Right atrium auricular region (tissue), 2 donors: ENCODE measurements at regions not wholly inside any gene's neighbourhood (a gene's known extent, or its start where the extent isn't known, plus 50 kb on each side); places are given as distances from the start of the nearest gene placed in this dataset.

Experiments
- DNase-seq: peaks from one replicate; pipeline ENCODE4 v3.0.0-alpha.2; 2019; ENCODE audit warnings: low spot score
- H3K27ac ChIP-seq, 2 donors: fragments of 200-600 bp; sonication (generic); 1 replicate in 1 of 2; 2 replicates in 1 of 2; pipeline ENCODE4 v1.5.1; 2016 to 2019
- H3K27me3 ChIP-seq, 2 donors: fragments of 200-600 bp; sonication (generic); one replicate each; pipeline versions ENCODE4 v1.5.1 to v1.6.0; 2017 to 2019
- H3K36me3 ChIP-seq: fragments of 200-600 bp; sonication (generic); one replicate; pipeline ENCODE4 v1.5.1; 2016
- H3K4me1 ChIP-seq, 2 donors: fragments of 200-600 bp; sonication (generic); one replicate each; pipeline versions ENCODE4 v1.5.1 to v1.6.0; 2017 to 2019
- H3K4me3 ChIP-seq, 2 donors: fragments of 200-600 bp; sonication (generic); 1 replicate in 1 of 2; 2 replicates in 1 of 2; pipeline ENCODE4 v1.5.1; 2017 to 2019; ENCODE audit warnings: mild to moderate bottlenecking in 1 of 2, moderate library complexity in 1 of 2
- H3K9me3 ChIP-seq, 2 donors: fragments of 200-600 bp; sonication (generic); one replicate each; pipeline ENCODE4 v1.5.1; 2019
- CTCF ChIP-seq, 2 donors: fragments of 200-600 bp; sonication (generic); IDR thresholded peaks; one replicate each; pipeline ENCODE4 v1.5.1; 2019; ENCODE audit warnings: antibody characterized with exemption in 2 of 2

DNA sequence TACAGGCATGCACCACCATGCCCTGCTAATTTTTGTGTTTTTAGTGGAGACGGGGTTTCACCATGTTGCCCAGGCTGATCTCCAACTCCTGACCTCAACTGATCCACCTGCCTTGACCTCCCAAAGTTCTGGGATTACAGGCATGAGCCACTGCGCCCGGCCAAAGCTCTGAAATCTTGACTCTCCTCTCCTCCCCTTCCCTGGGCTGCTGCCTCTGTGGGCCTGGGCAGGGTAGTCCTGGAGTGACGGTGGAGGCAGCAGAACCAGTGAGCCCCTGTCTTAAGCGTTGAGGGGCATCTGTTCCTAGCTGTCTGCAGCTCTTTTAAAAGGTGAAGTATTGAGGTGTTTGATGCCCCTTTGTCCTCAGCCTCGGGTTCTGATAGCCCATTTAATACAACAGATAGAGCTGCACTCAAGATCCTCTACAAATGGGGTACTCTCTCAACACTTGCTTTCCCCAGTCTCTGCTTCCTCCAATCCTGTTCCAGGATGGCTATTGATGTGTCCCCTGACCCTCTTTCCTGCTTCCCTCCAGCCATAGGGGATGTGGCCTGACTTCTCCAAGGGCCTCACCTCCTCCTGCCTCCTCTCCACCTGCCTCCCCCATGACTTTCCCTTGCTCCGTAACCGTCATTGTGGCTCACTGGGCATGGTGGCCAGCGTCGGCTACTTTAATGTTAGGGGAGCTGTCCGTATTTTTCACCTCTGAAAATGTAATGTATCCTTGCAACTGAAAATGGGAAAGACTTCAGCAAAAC, 442.5 kb downstream of the GLRX3 start:
- no peaks in the 10 kb centered on the region for H3K27me3 ChIP-seq
- DNase-seq: no peak
- no peaks in the 10 kb centered on the region for H3K9me3 ChIP-seq

GRCh38 chr10:130579913-130580312, 443.7 kb downstream of the GLRX3 start:
- Histone ChIP-seq H3K4me1 (no peaks in the 10 kb centered on the region), H3K27me3 (no peaks in the 10 kb centered on the region), H3K9me3 (no peaks in the 10 kb centered on the region), H3K4me3 (no peak overlapping the region), H3K27ac (no peak overlapping the region), H3K36me3 (no peaks in the 10 kb centered on the region)
- TF ChIP-seq CTCF (IDR thresholded peaks at IDR 0.05): no peak
- DNase-seq: no peak

More for the DNA sequence above, 442.5 kb downstream of the GLRX3 start:
- Histone ChIP-seq H3K27ac (no peak overlapping the region), H3K4me1 (no peaks in the 10 kb centered on the region), H3K4me3 (no peak overlapping the region), H3K36me3 (no peaks in the 10 kb centered on the region)
- no peak for TF ChIP-seq CTCF (IDR thresholded peaks at IDR 0.05)

- no peak overlapping the region for H3K27ac ChIP-seq
- no peak for DNase-seq
- no peak for TF ChIP-seq CTCF (IDR thresholded peaks at IDR 0.05)
- H3K36me3 ChIP-seq: no peaks in the 10 kb centered on the region
- H3K4me1 ChIP-seq: no peaks in the 10 kb centered on the region
- H3K4me3 ChIP-seq: no peak overlapping the region
- H3K9me3 ChIP-seq: no peaks in the 10 kb centered on the region
- no peaks in the 10 kb centered on the region for H3K27me3 ChIP-seq
These were observed 444.8 kb downstream of the GLRX3 start for GRCh38 chr10:130580975-130581374.

DNA sequence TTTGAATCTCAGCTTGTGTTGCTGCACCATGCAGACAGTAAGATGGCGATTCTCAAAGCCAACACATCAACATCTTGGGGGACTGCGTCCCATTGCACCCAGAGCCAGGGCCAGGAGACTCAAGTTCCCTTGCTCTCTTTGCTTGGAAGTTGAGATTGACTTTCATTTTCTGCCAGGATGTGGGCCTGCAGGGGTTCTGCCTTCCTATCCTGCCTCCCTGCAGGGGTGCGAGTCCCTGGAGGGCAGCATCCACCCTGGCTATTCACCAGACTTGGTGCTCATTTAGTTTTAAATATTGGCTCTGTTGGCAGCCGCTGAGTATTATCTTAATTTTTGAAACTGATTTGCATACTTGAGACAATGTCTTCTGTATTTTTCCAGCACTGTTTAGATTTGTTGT, 451.5 kb downstream of the GLRX3 start:
- H3K4me1 ChIP-seq: no peaks in the 10 kb centered on the region
- H3K4me3 ChIP-seq: no peak overlapping the region
- no peaks in the 10 kb centered on the region for H3K36me3 ChIP-seq
- no peak for TF ChIP-seq CTCF (IDR thresholded peaks at IDR 0.05)
- no peaks in the 10 kb centered on the region for H3K27me3 ChIP-seq
- H3K9me3 ChIP-seq: no peaks in the 10 kb centered on the region
- DNase-seq: no peak
- H3K27ac ChIP-seq: no peak overlapping the region

GRCh38 chr10:130606001-130606405, 469.8 kb downstream of the GLRX3 start:
- Histone ChIP-seq H3K27ac (no peak overlapping the region), H3K4me1 (no peaks in the 10 kb centered on the region), H3K27me3 (no peaks in the 10 kb centered on the region), H3K4me3 (no peak overlapping the region), H3K9me3 (peaks cover 0 to 8% of the 10 kb centered on the region in 2 donors), H3K36me3 (no peaks in the 10 kb centered on the region)
- DNase-seq: no peak
- no peak for TF ChIP-seq CTCF (IDR thresholded peaks at IDR 0.05)

DNA sequence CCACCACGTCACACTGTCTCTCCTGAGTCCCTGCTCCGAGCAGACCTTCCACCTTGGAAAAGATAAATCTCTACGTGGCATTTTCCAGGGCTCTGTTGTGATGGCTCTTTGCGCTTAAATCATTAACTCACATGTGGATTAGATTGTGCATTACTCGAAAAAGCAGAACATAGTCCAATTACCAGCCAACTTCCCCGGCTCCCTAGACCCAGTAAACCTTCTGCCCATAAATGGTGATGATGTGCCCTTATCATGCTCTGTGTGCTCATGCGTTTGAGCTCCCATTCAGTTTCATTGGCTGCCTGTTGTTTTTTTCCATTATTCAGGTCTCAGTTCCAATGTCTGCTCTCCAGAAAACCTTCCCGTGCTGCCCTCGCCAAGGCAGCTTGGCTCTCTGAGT, 471.2 kb downstream of the GLRX3 start:
- Histone ChIP-seq H3K27ac (no peak overlapping the region), H3K36me3 (no peaks in the 10 kb centered on the region), H3K9me3 (peaks cover 0 to 10% of the 10 kb centered on the region in 2 donors), H3K27me3 (no peaks in the 10 kb centered on the region), H3K4me3 (no peak overlapping the region), H3K4me1 (no peaks in the 10 kb centered on the region)
- TF ChIP-seq CTCF (IDR thresholded peaks at IDR 0.05): no peak
- no peak for DNase-seq
